ENCODE measurements at regions not wholly inside any gene's neighbourhood (a gene's known extent, or its start where the extent isn't known, plus 50 kb on each side); places are given as distances from the start of the nearest gene placed in this dataset.

DNA sequence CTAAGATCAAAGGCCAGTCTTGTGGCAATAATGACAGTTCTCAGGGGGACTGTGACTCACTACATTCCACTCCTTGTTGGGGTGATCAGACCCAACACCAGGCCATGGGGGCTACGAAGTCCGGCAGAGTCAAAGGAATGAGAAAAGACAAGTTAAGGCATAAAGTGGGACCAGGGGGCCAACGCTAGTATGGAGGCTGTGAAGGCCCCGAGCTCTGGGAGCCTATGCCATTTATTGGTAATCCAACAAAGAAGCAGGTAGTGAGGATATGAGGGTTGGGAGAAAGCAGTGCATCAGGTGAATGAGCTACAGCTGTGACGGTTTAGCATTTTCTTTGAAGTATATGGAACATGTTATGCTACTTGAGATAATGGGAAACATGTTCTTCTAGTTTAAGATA is 104.4 kb upstream of the C2CD4B start:
- WGBS (ENCODE audit: insufficient coverage, low coverage, low lambda C conversion rate, missing lambda C conversion rate), result 93% methylated on average over 3 of the region's 5 CpGs
- no peaks in the 10 kb centered on the region for H3K27me3 ChIP-seq
- no peak overlapping the region for H3K4me3 ChIP-seq
- no peaks in the 10 kb centered on the region for H3K36me3 ChIP-seq
- ATAC-seq (no peak), DNase-seq (no peak)
- intact Hi-C loops (cut with DNase I), result no loop called here
- no peak overlapping the region for H3K27ac ChIP-seq
- H3K9me3 ChIP-seq, result peaks cover 0 to 3% (median 0%) of the 10 kb centered on the region in 4 donors
- no peak for TF ChIP-seq CTCF (IDR thresholded peaks at IDR 0.05)
- no peak for TF ChIP-seq POLR2A (IDR thresholded peaks at IDR 0.05)
- no peaks in the 10 kb centered on the region for H3K4me1 ChIP-seq

DNA sequence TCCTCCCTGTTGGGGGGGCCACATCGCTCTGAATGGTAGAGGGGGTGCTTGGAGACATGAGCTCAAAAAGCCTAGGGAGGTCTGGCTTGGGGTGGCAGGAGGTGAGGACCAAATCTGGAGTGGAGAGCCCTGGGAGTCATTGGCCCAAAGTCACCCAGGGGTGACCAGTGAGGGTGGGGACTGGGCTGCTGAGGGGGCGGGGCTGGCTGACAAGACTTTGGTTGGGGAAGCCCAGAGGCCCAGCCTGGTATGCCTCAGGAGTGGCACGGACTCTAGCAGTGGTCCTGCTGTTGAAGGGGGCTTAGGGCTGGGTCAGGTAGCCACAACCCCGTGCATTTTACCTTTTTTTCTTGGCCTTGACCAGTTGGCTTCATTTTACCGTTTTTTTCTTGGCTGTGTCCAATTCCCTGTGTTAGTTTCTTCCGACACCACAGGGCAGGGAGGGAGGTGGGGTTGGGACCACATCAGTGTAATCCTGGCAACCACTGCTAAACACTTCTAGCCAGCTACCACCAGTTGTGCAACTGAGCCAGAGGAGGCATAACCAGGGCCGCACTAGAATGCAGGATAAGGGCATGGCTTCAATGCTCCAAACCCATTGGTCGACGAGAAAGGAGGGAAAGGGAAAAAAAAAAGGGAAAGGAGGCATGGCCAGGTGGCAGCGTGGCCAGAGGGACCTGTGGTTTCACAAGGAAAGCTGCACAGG is 105.3 kb upstream of the C2CD4B start:
- ATAC-seq, result peak in 1 of 4 donors; percentile 24

DNA sequence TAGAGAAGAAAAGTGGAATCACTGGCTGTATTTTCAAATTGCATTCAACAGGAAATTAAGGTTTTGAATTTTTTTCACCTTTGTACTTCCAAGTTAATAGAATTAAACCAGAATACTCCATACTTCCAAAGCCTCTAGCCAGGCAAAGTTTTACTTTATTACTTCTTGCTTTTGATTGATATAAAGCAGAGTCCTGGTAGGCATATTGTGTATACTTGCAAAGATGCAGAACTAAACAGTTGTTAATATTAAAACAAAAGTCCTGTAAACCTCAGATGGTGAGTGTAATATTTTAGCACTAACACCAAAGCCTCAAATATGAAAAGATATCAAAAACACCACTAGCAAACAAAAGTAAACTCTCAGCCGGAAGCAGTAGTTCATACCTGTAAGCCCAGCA is 107.2 kb upstream of the C2CD4B start:
- Histone ChIP-seq H3K4me1 (no peaks in the 10 kb centered on the region), H3K4me3 (no peak overlapping the region), H3K36me3 (no peaks in the 10 kb centered on the region), H3K27ac (no peak overlapping the region), H3K9me3 (peaks cover 0 to 3% (median 0%) of the 10 kb centered on the region in 4 donors), H3K27me3 (no peaks in the 10 kb centered on the region)
- TF ChIP-seq POLR2A (IDR thresholded peaks at IDR 0.05) (no peak), CTCF (IDR thresholded peaks at IDR 0.05) (no peak)
- intact Hi-C loops (cut with DNase I), result no loop called here
- DNase-seq (no peak), ATAC-seq (no peak)
- WGBS (ENCODE audit: insufficient coverage, low coverage, low lambda C conversion rate, missing lambda C conversion rate), result 100% methylated on average over 1 of the region's 1 CpG

More for the DNA sequence above, 105.3 kb upstream of the C2CD4B start:
- H3K27me3 ChIP-seq, result no peaks in the 10 kb centered on the region
- no peak overlapping the region for H3K27ac ChIP-seq
- no peak overlapping the region for H3K4me3 ChIP-seq
- no peaks in the 10 kb centered on the region for H3K4me1 ChIP-seq
- DNase-seq, result no peak
- 85% methylated on average over 6 of the region's 10 CpGs for WGBS (ENCODE audit: insufficient coverage, low coverage, low lambda C conversion rate, missing lambda C conversion rate)
- no peak for TF ChIP-seq CTCF (IDR thresholded peaks at IDR 0.05)
- no peak for TF ChIP-seq POLR2A (IDR thresholded peaks at IDR 0.05)
- intact Hi-C loops (cut with DNase I), result no loop called here
- no peaks in the 10 kb centered on the region for H3K36me3 ChIP-seq
- H3K9me3 ChIP-seq, result peaks cover 0 to 3% (median 0%) of the 10 kb centered on the region in 4 donors

DNA sequence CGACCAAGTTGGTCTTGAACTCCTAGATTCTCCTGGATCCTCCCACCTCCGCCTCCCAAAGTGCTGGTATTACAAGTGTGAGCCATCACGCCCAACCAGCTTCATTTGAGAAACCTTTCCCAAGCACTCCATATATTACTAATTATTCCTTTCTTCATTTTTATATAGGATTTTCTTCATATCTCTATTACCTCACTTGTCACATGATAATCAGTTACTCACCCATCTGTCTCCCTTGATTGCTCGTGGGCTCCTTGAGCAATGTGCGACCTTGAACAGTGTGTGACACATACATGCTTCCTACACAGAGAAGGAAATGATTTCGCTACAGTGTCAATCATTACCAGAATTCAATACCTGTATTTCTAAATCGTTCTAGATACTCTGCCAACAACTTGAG is 110.7 kb upstream of the C2CD4B start:
- H3K27me3 ChIP-seq, result no peaks in the 10 kb centered on the region
- no peak for ATAC-seq

More for the DNA sequence above, 110.7 kb upstream of the C2CD4B start:
- no peak for DNase-seq
- no peak overlapping the region for H3K27ac ChIP-seq
- no peak for TF ChIP-seq CTCF (IDR thresholded peaks at IDR 0.05)
- TF ChIP-seq POLR2A (IDR thresholded peaks at IDR 0.05), result no peak
- no peaks in the 10 kb centered on the region for H3K9me3 ChIP-seq
- H3K4me3 ChIP-seq, result no peak overlapping the region
- H3K4me1 ChIP-seq, result peaks cover 0 to under 1% (median 0%) of the 10 kb centered on the region in 4 donors
- intact Hi-C loops (cut with DNase I), result no loop called here
- 58% methylated on average over 7 of the region's 7 CpGs for WGBS (ENCODE audit: insufficient coverage, low coverage, low lambda C conversion rate, missing lambda C conversion rate)
- no peaks in the 10 kb centered on the region for H3K36me3 ChIP-seq
